IMR-90 (cell line): ENCODE measurements at regions not wholly inside any gene's neighbourhood (a gene's known extent, or its start where the extent isn't known, plus 50 kb on each side); places are given as distances from the start of the nearest gene placed in this dataset.

Experiments
- ATAC-seq: fragments of 200-7000 bp; cut with Tn5 transposase; 2 replicates; pipeline ENCODE4 v1.9.1; 2020; ENCODE audit warnings: low read depth, mild to moderate bottlenecking, moderate library complexity
- BruUV-seq: library from RNA; stranded (reverse); fragments of 400-500 nt; replicated peaks from 2 replicates; lab custom pipeline; 2021; lab: Mats Ljungman, UMichigan
- CTCF ChIA-PET: fragments of 300-600 bp; formaldehyde crosslinking; extraction: SDS; loops from one replicate; lab custom pipeline; 2021; ENCODE audit warnings: antibody characterized with exemption; lab: Yijun Ruan, JAX
- POLR2A ChIA-PET: fragments of 300-600 bp; sonication (Branson Sonifier 250); formaldehyde crosslinking; loops from one replicate; lab custom pipeline; 2022; ENCODE audit warnings: antibody characterized with exemption; ENCODE audit not compliant: unreplicated experiment; lab: Charles Lee
- DNase-seq: peaks from one replicate; pipeline ENCODE4 v3.0.0; 2013
- H2AFZ ChIP-seq: replicated peaks from 2 replicates; pipeline ENCODE3; 2013; ENCODE audit warnings: low read length, mild to moderate bottlenecking; ENCODE audit not compliant: poor library complexity
- H2AK5ac ChIP-seq: 2 replicates; pipeline ENCODE4 v1.6.1; 2013; ENCODE audit warnings: low read depth, low read length, inconsistent platforms
- H2AK9ac ChIP-seq: replicated peaks from 2 replicates; pipeline ENCODE3; 2013; ENCODE audit warnings: mild to moderate bottlenecking, low read depth, low read length, moderate library complexity; ENCODE audit not compliant: poor library complexity
- H2BK120ac ChIP-seq: 2 replicates; pipeline ENCODE4 v1.6.1; 2013; ENCODE audit warnings: low read depth, low read length, inconsistent platforms
- H2BK15ac ChIP-seq: 3 replicates; pipeline ENCODE4 v1.6.1; 2013; ENCODE audit warnings: low read depth, low read length, inconsistent platforms
- H2BK20ac ChIP-seq: 2 replicates; pipeline ENCODE4 v1.6.1; 2013; ENCODE audit warnings: low read depth, mild to moderate bottlenecking, inconsistent platforms, low read length, moderate library complexity
- H2BK5ac ChIP-seq: 2 replicates; pipeline ENCODE4 v1.6.1; 2013; ENCODE audit warnings: mild to moderate bottlenecking, low read depth, low read length, inconsistent platforms; ENCODE audit not compliant: poor library complexity, severe bottlenecking
- H3K14ac ChIP-seq: replicated peaks from 2 replicates; pipeline ENCODE4 v1.6.1; 2013; ENCODE audit warnings: low read depth, low read length, inconsistent platforms
- H3K18ac ChIP-seq: 2 replicates; pipeline ENCODE4 v1.6.1; 2013; ENCODE audit warnings: low read depth, low read length, control low read depth
- H3K23ac ChIP-seq: 2 replicates; pipeline ENCODE4 v1.6.1; 2013; ENCODE audit warnings: low read depth, low read length, inconsistent platforms
- H3K27ac ChIP-seq: 2 replicates; pipeline ENCODE4 v1.5.1; 2013; ENCODE audit warnings: mild to moderate bottlenecking, control low read depth, low read length; ENCODE audit not compliant: insufficient read depth
- H3K27me3 ChIP-seq: 2 replicates; pipeline ENCODE4 v1.6.1; 2013; ENCODE audit warnings: low read length; ENCODE audit not compliant: control insufficient read depth, insufficient read depth
- H3K36me3 ChIP-seq: 2 replicates; pipeline ENCODE4 v1.6.1; 2013; ENCODE audit warnings: low read length, mixed read lengths; ENCODE audit not compliant: control insufficient read depth, insufficient read depth
- H3K4ac ChIP-seq: 2 replicates; pipeline ENCODE4 v1.6.1; 2013; ENCODE audit warnings: low read depth, low read length, inconsistent platforms
- H3K4me1 ChIP-seq: 2 replicates; pipeline ENCODE4 v1.6.1; 2013; ENCODE audit warnings: low read length, mixed read lengths; ENCODE audit not compliant: control insufficient read depth, insufficient read depth
- H3K4me2 ChIP-seq: 2 replicates; pipeline ENCODE4 v1.6.1; 2013; ENCODE audit warnings: low read depth, mild to moderate bottlenecking, control low read depth, low read length, moderate library complexity
- H3K4me3 ChIP-seq: 2 replicates; pipeline ENCODE4 v1.5.1; 2013; ENCODE audit warnings: low read depth, mild to moderate bottlenecking, control low read depth, low read length, moderate library complexity; ENCODE audit not compliant: insufficient read depth
- H3K56ac ChIP-seq: 2 replicates; pipeline ENCODE4 v1.6.1; 2013; ENCODE audit warnings: low read length, inconsistent platforms; ENCODE audit not compliant: insufficient read depth; ENCODE audit errors: extremely low read depth
- H3K79me1 ChIP-seq, 2 experiments: 2 replicates each; pipeline ENCODE4 v1.6.1; 2013; ENCODE audit warnings: low read length in 2 of 2, inconsistent platforms in 1 of 2, low read depth in 1 of 2
- H3K9ac ChIP-seq: 2 replicates; pipeline ENCODE4 v1.6.1; 2013; ENCODE audit warnings: low read depth, low read length, control low read depth
- H3K9me1 ChIP-seq: 2 replicates; pipeline ENCODE4 v1.6.1; 2013; ENCODE audit warnings: low read length, inconsistent platforms; ENCODE audit not compliant: insufficient read depth
- H3K9me3 ChIP-seq: 2 replicates; pipeline ENCODE4 v1.6.1; 2013; ENCODE audit warnings: low read length; ENCODE audit not compliant: control insufficient read depth, insufficient read depth
- H4K20me1 ChIP-seq: 2 replicates; pipeline ENCODE4 v1.6.1; 2013; ENCODE audit warnings: low read length, inconsistent platforms; ENCODE audit not compliant: insufficient read depth
- H4K5ac ChIP-seq: 2 replicates; pipeline ENCODE4 v1.6.1; 2013; ENCODE audit warnings: mild to moderate bottlenecking, low read depth, low read length, control low read depth
- H4K8ac ChIP-seq, 2 experiments: 2 replicates each; pipeline ENCODE4 v1.6.1; 2013; ENCODE audit warnings: low read depth in 2 of 2, low read length in 2 of 2, control low read depth in 1 of 2, inconsistent platforms in 1 of 2
- H4K91ac ChIP-seq: 2 replicates; pipeline ENCODE4 v1.6.1; 2013; ENCODE audit warnings: low read depth, low read length, inconsistent platforms; ENCODE audit not compliant: insufficient read depth
- BHLHE40 ChIP-seq: fragments of 150-350 bp; IDR thresholded peaks from 2 replicates; pipeline ENCODE4 v1.6.1; 2016; ENCODE audit warnings: mild to moderate bottlenecking, low read depth, low read length
- CHD1 ChIP-seq: IDR thresholded peaks from 2 replicates; pipeline ENCODE4 v1.6.1; 2012; ENCODE audit warnings: low read depth, low read length, improper control_type of control experiment
- CTCF ChIP-seq: conservative IDR thresholded peaks from 2 replicates; pipeline ENCODE4 v1.5.1; 2012; ENCODE audit warnings: mild to moderate bottlenecking, low read depth, low read length, improper control_type of control experiment
- ELK1 ChIP-seq: fragments of 150-350 bp; IDR thresholded peaks from 2 replicates; pipeline ENCODE4 v1.6.1; 2016; ENCODE audit warnings: low read depth, mild to moderate bottlenecking, low read length, moderate library complexity, borderline replicate concordance
- MAFK ChIP-seq: IDR thresholded peaks from 2 replicates; pipeline ENCODE4 v1.6.1; 2012; ENCODE audit warnings: low read depth, low read length, improper control_type of control experiment
- MAZ ChIP-seq: IDR thresholded peaks from 2 replicates; pipeline ENCODE4 v1.6.1; 2012; ENCODE audit warnings: low read depth, mild to moderate bottlenecking, low read length, improper control_type of control experiment, moderate library complexity, borderline replicate concordance
- MXI1 ChIP-seq: IDR thresholded peaks from 2 replicates; pipeline ENCODE4 v1.6.1; 2012; ENCODE audit warnings: low read depth, mild to moderate bottlenecking, low read length, moderate library complexity, borderline replicate concordance
- NFE2L2 ChIP-seq: fragments of 150-350 bp; IDR thresholded peaks from 2 replicates; pipeline ENCODE4 v1.6.1; 2016; ENCODE audit warnings: low read depth, mild to moderate bottlenecking, low read length
- POLR2A ChIP-seq: IDR thresholded peaks from 2 replicates; pipeline ENCODE4 v1.6.1; 2012; ENCODE audit warnings: mild to moderate bottlenecking, low read depth, low read length
- RCOR1 ChIP-seq: IDR thresholded peaks from 2 replicates; pipeline ENCODE4 v1.6.1; 2012; ENCODE audit warnings: mild to moderate bottlenecking, low read length, improper control_type of control experiment; ENCODE audit not compliant: insufficient replicate concordance
- RFX5 ChIP-seq: IDR thresholded peaks from 2 replicates; pipeline ENCODE4 v1.8.0; 2012; ENCODE audit warnings: low read depth, mild to moderate bottlenecking, low read length, moderate library complexity
- USF2 ChIP-seq: fragments of 150-350 bp; IDR thresholded peaks from 2 replicates; pipeline ENCODE4 v1.6.1; 2017; ENCODE audit warnings: mild to moderate bottlenecking, antibody characterized with exemption, low read length, low read depth
- WGBS, 2 experiments: methylation state at CpG; one replicate each; pipeline versions ENCODE4 v1.1.5 to v1.1.7; 2013; ENCODE audit warnings: missing lambda C conversion rate in 2 of 2; ENCODE audit not compliant: insufficient read length in 1 of 2; ENCODE audit errors: extremely low coverage in 2 of 2; 5-methylcytosine and 5-hydroxymethylcytosine counted together
- dilution Hi-C: fragments of 300-500 bp; cut with HindIII; formaldehyde crosslinking; loops from one replicate; pipeline ENCODE4 v1.14.3; 2018; ENCODE audit warnings: low sequenced_read_pairs; ENCODE audit not compliant: unreplicated experiment
- in situ Hi-C: fragments of 300-500 bp; cut with MboI; formaldehyde crosslinking; loops from 3 replicates; pipeline ENCODE4 v1.14.3; 2019; ENCODE audit warnings: low sequenced_read_pairs, inconsistent platforms, mixed read lengths
- intact Hi-C: fragments of 100-400 bp; cut with micrococcal nuclease; formaldehyde crosslinking; loops from 2 replicates; pipeline ENCODE4 v1.10.0; 2022

- intact Hi-C loops = no loop called here
- dilution Hi-C loops = no loop called here
- Histone ChIP-seq H4K5ac (no peak overlapping the region), H3K9ac (no peak overlapping the region), H3K9me3 (no peaks in the 10 kb centered on the region), H3K9me1 (no peaks in the 10 kb centered on the region), H3K27me3 (no peaks in the 10 kb centered on the region), H3K27ac (no peak overlapping the region), H3K36me3 (no peaks in the 10 kb centered on the region), H2BK20ac (no peak overlapping the region), H2AK9ac (no peak overlapping the region), H4K8ac (no peak overlapping the region), H3K4ac (no peak overlapping the region), H4K91ac (no peak overlapping the region), H2AK5ac (no peak overlapping the region), H3K4me3 (no peak overlapping the region), H3K79me1 (no peaks in the 10 kb centered on the region), H3K23ac (no peak overlapping the region), H2BK120ac (no peak overlapping the region), H3K4me1 (no peaks in the 10 kb centered on the region), H2AFZ (no peak overlapping the region), H2BK15ac (no peak overlapping the region), H3K56ac (no peak overlapping the region), H3K4me2 (no peak overlapping the region), H4K20me1 (no peaks in the 10 kb centered on the region), H3K14ac (no peak overlapping the region), H3K18ac (no peak overlapping the region), H2BK5ac (no peak overlapping the region)
- no TSS peak for BruUV-seq
- TF ChIP-seq NFE2L2 = no peak
- no peak for TF ChIP-seq MXI1
- no peak for TF ChIP-seq CHD1
- TF ChIP-seq MAZ = no peak
- no peak for TF ChIP-seq MAFK
- TF ChIP-seq ELK1 = no peak
- TF ChIP-seq BHLHE40 = no peak
- TF ChIP-seq USF2 = no peak
- no peak for TF ChIP-seq POLR2A
- no peak for TF ChIP-seq CTCF
- TF ChIP-seq RFX5 = no peak
- TF ChIP-seq RCOR1 = no peak
- CTCF ChIA-PET = no interaction called here
- in situ Hi-C loops = no loop called here
- DNase-seq (no peak), ATAC-seq (no peak)
- 25% methylated on average over 3 of the region's 10 CpGs; no CpG with 5 or more reads in 1 of the 2 experiments for WGBS, 2 experiments
- POLR2A ChIA-PET = no interaction called here
These were observed 243.1 kb downstream of the FOXD2 start for GRCh38 chr1:47680815-47681475.
